ENCODE measurements at regions not wholly inside any gene's neighbourhood (a gene's known extent, or its start where the extent isn't known, plus 50 kb on each side); places are given as distances from the start of the nearest gene placed in this dataset.

DNA sequence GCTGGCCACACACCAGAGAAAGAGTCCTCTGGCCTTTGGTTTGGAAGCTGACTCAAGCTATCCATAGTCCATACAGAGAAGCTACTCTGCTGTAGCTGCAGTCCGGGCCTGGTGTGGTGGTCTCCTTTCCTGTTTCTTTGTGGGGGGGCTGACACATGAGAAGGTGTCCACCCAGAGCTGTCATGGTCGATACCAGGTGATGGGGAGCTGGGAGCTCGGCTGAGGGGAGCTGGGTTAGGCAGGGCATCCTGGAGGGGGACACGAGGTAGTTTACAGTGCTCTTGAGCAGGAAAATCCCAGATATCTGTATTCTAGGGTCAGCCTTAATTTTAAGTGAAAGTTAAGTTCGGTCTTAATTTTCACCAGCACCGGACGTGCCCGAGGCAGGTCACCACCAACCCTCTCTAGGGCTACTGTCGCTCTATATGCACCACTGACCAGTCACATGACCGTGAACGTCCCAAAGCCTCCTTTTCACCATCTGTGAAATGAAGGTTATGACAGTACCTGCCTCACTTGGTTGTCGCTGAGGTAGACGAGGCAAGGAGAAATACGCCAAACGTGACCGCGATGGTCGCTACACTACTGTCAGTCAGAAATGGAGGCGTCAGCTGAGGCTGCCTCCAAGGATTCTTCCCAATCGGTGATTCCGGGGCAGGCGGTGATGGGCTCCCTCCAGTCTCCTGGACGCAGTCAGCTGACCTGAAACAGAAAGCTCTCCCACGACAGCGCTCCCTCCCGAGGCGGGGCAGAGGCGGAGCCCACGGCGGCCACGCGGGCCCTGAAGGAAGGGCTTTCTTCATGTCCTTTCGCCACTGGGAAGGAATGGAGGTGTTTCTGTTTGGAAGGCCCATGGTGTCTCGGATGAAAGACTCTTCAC is 69.4 kb upstream of the SHH start:
- no peak for TF ChIP-seq MAFK (IDR thresholded peaks at IDR 0.05; ENCODE audit: low read depth, low read length)
- TF ChIP-seq, protein P1, sequence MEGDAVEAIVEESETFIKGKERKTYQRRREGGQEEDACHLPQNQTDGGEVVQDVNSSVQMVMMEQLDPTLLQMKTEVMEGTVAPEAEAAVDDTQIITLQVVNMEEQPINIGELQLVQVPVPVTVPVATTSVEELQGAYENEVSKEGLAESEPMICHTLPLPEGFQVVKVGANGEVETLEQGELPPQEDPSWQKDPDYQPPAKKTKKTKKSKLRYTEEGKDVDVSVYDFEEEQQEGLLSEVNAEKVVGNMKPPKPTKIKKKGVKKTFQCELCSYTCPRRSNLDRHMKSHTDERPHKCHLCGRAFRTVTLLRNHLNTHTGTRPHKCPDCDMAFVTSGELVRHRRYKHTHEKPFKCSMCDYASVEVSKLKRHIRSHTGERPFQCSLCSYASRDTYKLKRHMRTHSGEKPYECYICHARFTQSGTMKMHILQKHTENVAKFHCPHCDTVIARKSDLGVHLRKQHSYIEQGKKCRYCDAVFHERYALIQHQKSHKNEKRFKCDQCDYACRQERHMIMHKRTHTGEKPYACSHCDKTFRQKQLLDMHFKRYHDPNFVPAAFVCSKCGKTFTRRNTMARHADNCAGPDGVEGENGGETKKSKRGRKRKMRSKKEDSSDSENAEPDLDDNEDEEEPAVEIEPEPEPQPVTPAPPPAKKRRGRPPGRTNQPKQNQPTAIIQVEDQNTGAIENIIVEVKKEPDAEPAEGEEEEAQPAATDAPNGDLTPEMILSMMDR (conservative IDR thresholded peaks at IDR 0.05; ENCODE audit: low read depth, low read length) = no peak
- TF ChIP-seq NFE2L2 (IDR thresholded peaks at IDR 0.05; ENCODE audit: low read depth, low read length) = no peak
- TF ChIP-seq POLR2A (IDR thresholded peaks at IDR 0.05; ENCODE audit: low read depth, low read length) = no peak
